ENCODE measurements at regions not wholly inside any gene's neighbourhood (a gene's known extent, or its start where the extent isn't known, plus 50 kb on each side); places are given as distances from the start of the nearest gene placed in this dataset.

DNA sequence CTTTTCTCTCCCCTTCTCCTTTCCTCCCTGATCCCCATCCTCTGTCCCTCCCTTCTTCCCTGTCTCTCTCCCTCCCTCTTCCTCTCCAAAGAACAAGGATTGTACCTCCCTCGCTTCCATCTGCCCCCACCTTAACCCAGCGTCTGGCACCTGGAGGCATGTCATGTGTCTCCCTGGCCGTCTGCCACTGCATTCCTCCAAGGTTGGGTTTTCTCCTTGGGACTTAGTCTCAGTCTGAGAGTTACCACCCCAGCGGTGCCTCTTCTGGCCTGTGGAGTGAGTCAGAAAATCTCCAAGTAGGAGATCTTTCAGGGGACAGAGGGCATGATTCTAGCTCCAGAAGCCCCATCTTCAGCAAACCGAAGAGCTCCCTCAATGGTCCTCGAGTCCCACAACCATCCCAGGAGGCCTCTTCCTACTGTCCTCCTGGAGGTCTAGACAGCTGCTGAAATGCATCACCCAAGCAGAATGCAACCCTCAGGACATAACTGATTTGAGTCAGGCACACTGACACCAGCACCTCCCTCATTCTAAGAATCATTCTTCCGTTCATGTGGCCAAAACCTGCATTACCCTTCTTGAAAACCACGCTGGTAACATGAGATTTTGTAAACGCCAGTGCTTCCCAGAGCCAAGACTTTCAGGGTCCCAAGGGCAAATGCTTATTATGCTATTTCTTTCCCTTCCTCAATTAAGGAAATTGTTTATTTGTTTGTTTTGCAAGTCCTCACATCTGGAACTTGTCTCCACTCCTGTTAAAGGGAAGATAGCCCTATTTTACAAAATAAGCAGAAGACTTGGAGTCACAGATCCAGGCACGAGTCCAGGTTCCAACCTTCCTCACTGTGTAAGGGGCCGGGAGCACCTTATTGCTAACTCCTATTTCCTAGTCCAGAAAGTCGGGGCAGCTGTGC is 463.2 kb downstream of the BCL11B start:
- H3K27ac ChIP-seq, result peak overlapping the region in 1 of 21 experiments; percentile 38
- no peak overlapping the region for H3K4me3 ChIP-seq

DNA sequence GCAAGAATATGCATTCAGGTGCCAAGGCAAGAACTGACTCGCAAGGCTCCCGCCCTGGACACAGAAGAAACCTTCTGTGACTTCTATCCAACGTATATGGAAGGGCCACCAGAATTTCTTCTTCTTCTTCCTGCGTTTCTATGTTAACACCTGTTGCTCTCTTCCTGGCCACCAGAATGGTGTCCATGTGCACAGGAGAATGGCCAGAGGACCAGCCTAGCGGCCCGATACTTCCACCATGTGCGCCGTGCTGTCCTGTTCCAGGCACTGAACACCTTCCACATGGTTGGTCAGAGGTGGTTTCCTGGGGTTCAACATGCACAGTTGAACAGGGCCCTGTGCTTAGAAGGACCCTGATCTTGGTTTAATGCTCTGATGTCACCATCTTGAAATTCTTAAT is 455.8 kb downstream of the BCL11B start:
- no peak overlapping the region for H3K27ac ChIP-seq
- H3K4me3 ChIP-seq, result no peak overlapping the region

DNA sequence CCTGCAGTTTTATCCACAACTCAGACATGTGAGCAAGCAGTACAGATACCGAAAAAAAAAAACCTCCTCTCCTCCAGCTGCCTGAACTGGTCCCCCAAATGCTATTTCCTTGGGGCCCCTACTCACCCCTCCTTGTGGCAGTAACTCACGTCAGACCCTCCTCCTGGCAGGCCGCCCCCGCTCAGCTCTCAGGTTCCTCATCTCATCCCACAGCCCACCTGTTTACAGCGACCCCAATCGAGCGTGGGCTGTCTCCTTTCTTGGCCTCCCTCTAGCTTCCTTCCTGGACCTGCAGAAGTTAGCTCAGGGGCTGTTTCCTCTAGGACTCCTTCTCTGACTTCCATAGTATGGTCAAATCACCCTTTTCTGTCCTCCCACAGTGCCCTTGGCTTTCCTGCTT is 455.3 kb downstream of the BCL11B start:
- Histone ChIP-seq H3K4me3 (no peak overlapping the region), H3K27ac (no peak overlapping the region)

GRCh38 chr14:98819132-98819866 is 452.7 kb downstream of the BCL11B start:
- Histone ChIP-seq H3K4me3 (no peak overlapping the region), H3K27ac (peak overlapping the region in 4 of 21 experiments; percentile 3 to 70 (median 50))

DNA sequence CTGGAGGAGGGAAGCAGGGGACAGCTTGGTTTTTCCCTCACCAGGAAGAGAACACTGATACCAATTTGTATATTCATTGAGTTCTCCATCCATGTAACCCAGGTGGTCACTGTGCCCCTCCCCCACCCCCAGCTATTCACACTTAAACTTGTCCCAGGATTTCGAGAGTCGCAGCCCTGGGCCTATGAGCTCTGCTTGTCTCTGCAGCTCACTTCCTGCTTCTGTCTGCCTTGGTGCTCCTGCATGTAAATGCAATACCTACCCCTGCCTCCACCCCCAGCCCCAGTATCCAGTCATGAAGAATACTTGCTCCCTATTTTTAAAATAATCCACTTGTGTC is 452.2 kb downstream of the BCL11B start:
- Histone ChIP-seq H3K27ac (peak overlapping the region in 4 of 21 experiments; percentile 3 to 70 (median 50)), H3K4me3 (no peak overlapping the region)

GRCh38 chr14:98822917-98823316 is 449.1 kb downstream of the BCL11B start:
- Histone ChIP-seq H3K27ac (no peak overlapping the region), H3K4me3 (no peak overlapping the region)

- no peak overlapping the region for H3K27ac ChIP-seq
- no peak overlapping the region for H3K4me3 ChIP-seq
Observed at GRCh38 chr14:98826618-98827017, 445.4 kb downstream of the BCL11B start.

DNA sequence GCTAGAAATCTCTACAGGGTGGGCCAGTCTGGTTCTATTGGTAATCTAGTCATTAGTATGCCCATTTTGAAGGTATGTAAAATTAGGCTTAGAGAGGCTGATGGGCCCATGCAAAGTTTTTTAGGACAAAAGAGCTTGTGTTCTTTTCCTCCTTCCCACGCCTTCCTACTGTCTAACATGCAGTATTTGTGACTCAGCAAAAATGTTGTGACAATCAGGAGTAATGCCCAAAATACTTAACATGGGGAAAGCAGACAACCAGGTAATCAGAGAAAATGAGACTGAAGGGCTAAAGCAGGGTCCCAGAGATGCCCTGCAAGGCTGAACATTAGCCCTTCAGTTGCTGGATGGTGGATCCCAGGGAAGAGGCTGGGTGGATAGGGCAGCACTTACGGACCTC is 437.9 kb downstream of the BCL11B start:
- Histone ChIP-seq H3K27ac (no peak overlapping the region), H3K4me3 (no peak overlapping the region)

DNA sequence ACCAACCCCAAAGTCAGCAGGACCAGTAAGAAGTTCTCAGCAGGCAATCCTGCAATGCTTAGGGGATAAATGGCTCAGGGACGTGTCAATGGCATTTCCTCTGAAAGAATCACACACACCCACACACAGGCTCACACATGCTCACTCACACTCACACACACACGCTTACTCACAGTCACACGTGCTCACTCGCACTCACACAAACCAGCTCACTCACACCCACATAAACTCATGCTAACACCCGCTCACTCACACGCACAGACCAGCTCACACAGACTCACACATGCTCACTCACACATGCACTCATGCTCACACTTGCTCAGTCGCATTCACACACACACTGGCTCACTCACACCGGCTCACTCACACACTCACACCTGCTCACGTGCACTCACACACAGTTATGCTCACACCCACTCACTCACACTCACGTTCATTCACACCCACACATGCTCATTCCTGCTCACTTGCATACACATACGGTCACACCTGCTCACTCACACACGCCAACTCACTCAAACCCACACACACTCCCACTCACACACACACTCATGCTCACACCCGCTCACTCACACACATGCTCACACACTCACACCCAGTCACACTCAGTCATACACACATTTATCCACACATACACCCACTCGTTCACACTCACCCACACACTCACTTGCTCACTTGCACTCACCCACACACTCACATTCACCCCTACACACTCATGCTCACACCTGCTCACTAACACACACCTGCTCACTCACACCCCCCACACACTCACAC is 436.8 kb downstream of the BCL11B start:
- Histone ChIP-seq H3K27ac (no peak overlapping the region), H3K4me3 (no peak overlapping the region)

- H3K27ac ChIP-seq, result no peak overlapping the region
Observed at GRCh38 chr14:98835825-98836100, 436.2 kb downstream of the BCL11B start.

DNA sequence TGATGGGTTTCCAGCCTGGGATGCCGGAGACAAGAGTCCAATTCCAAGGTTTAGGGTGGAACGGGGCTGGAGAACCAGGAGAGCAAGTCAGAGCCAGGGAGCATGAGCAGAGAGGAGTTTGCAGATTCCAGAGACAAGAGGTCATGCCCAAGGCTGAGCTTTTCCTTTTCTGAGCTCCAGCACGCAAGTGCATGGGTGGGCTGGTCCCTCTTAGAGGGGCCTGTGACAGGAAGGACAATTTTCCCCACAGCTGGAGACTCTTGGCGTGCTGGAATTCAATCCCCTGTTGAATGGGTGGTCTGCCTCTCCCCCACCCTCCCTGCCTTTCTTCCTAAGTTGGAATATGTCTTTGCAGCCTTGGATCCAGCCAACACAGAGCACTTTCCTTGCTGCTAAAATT is 431.9 kb downstream of the BCL11B start:
- Histone ChIP-seq H3K27ac (no peak overlapping the region), H3K4me3 (no peak overlapping the region)

More at GRCh38 chr14:98835825-98836100, 436.2 kb downstream of the BCL11B start:
- H3K4me3 ChIP-seq, result no peak overlapping the region

- H3K4me3 ChIP-seq, result no peak overlapping the region
- H3K27ac ChIP-seq, result no peak overlapping the region
Observed at GRCh38 chr14:98840511-98840910, 431.5 kb downstream of the BCL11B start.

DNA sequence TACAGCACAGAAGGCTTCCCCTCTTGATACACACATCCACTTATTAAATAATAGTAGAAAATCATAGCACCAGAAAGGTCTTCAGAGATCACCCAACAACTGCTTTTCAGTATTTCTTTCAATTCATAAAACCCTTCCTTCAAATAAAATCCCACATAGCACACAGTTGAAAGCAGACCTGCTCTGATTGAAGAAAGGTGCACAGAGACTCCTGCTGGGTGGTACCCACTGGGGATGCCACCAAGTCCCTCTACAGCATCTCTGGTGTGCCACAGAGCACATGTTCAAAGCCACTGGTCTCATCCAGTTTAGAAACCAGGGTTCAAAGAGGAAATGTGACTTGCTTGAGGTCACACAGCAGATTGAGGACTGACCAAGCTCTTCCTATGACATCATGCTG is 427.5 kb downstream of the BCL11B start:
- Histone ChIP-seq H3K27ac (no peak overlapping the region), H3K4me3 (no peak overlapping the region)

DNA sequence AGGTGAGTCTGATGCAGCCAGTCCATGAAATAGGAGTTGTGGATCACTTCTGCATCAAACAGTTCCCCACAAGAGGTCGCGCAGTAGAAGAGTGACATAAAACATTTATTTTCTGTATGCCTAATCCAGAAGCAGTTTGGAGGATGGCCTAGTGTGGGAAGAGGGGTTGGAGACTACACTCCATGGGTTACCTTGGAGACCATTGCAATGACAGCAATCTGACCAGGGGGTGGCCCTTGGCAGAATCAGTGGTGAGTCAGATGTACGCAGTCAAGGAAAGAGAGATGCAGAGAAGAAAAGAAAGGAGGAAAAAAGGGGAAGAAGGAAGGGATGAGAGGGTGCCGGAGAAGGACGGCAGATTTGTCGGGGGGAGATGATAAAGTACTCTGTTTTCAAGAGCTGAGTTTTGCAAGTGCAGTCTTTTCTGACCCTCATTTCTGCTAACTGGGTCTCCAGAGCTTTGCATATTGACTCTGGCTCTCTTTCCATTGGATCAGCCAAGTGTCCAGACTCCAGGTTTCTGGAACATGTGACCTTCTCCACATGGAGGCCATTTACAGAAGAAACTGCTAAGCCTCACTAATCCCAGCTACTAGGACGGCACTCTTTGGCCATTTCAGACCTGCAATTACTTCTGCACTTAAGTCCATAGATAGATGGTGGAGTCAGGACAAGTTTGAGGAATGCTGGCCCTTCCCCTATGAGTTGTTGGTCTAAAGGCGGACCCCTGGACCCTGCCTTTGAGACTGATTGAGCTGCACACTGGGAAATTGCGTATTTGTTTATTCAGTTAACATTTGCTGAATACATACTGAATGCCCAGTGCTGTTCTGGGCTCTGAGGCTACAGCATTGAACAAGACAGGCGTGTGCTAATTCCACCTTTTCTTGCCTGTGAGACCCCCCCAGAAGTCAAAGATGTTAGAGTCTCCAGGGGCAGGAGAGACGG is 424.2 kb downstream of the BCL11B start:
- Histone ChIP-seq H3K4me3 (no peak overlapping the region), H3K27ac (no peak overlapping the region)

DNA sequence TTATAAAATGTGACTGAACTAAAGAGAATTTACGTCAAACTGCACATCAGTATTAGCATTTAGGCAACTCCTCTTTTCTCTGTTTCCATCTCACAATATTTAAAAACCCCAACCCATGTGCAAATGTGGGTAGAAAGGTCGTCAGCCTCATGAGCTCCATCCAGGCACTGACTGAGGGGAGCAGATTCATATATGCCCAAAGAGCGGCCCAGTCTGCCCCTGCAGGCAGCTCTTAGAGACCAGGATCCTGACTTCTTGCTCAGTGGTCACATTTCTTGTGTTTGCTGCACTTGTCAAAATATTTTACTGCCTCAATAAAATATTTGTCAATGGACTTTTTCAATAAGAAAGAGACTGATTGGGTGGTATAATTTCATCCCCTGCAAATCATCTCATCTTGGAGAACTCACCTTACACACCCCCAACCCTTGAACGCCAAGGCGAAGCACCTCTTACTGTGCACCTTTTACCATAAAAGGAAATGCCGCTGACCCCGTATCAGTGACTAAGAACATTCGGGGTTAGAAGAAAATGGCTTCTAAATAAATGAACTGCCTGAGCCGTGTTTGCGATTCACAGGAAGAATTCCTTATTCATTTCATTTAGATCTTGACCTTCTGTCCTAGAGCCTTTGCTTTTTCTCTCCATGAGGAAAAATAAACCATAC is 418.8 kb downstream of the BCL11B start:
- no peak overlapping the region for H3K4me3 ChIP-seq
- no peak overlapping the region for H3K27ac ChIP-seq

GRCh38 chr14:98855926-98856715 is 415.9 kb downstream of the BCL11B start:
- Histone ChIP-seq H3K27ac (no peak overlapping the region), H3K4me3 (no peak overlapping the region)

- H3K4me3 ChIP-seq, result no peak overlapping the region
- H3K27ac ChIP-seq, result no peak overlapping the region
Observed at GRCh38 chr14:98858158-98858557, 413.8 kb downstream of the BCL11B start.

DNA sequence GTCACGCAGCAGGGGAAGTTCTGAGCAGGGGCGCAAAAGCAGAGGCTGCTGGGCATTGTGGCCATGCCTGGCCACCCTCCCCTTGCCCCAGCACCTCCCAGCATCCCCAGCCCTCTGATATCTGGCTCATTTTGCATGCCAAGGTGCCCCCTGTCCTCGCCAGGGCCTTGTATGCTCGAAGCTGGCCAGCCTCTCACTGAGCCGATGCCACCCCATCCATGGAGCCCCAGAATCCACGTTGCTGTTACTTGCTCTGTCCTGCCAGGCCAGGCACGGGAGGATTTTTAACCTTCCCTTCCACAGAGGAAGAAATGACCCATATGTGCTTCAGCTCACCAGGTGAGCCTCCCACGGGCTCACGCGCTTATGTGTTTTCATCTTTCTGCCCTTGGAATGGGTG is 413.4 kb downstream of the BCL11B start:
- H3K27ac ChIP-seq, result no peak overlapping the region
- H3K4me3 ChIP-seq, result no peak overlapping the region

All from skin epidermis (tissue), 12 donors.